ENCODE measurements at regions not wholly inside any gene's neighbourhood (a gene's known extent, or its start where the extent isn't known, plus 50 kb on each side); places are given as distances from the start of the nearest gene placed in this dataset.

- H3K27me3 ChIP-seq (ENCODE audit: control insufficient read depth in 2 of 2, insufficient read depth in 2 of 2, low read length in 2 of 2) = peaks cover 2 to 5% of the 10 kb centered on the region in 2 experiments; a peak in 2 of 5 replicates
- in situ Hi-C loops (cut with MboI) = loop anchor here (25.0 kb wide), 1 partner anchor 308 kb away; no protein-coding TSS in a partner anchor
- H3K9me3 ChIP-seq (replicated peaks; ENCODE audit: control insufficient read depth, insufficient read depth, low read depth, low read length) = no peaks in the 10 kb centered on the region
- ChIA-PET POLR2A (no interaction called here), CTCF (ENCODE audit: low intra/inter-chr PET ratio) (no interaction called here)
- no peaks in the 10 kb centered on the region for H3K79me2 ChIP-seq (ENCODE audit: control insufficient read depth, insufficient read depth, low read length)
- intact Hi-C loops (cut with micrococcal nuclease) = no loop called here
- H3K4me2 ChIP-seq (ENCODE audit: insufficient read depth, low read length) = no peak overlapping the region
- no TSS peak for BruUV-seq (replicated peaks)
- 0% methylated on average over 1 of the region's 1 CpG for WGBS (ENCODE audit: insufficient coverage, low coverage, missing lambda C conversion rate)
- no peaks in the 10 kb centered on the region for H3K36me3 ChIP-seq (ENCODE audit: control insufficient read depth, insufficient read depth, low read length)
- no peak overlapping the region for H3K27ac ChIP-seq (ENCODE audit: extremely low read depth, low read depth, low read length)
- no peaks in the 10 kb centered on the region for H4K20me1 ChIP-seq (replicated peaks; ENCODE audit: control insufficient read depth, insufficient read depth, low read length)
- no peak for TF ChIP-seq RBM34 (IDR thresholded peaks at IDR 0.05; ENCODE audit: borderline replicate concordance, insufficient read depth, low read length)
- no peak for TF ChIP-seq SMARCC2 (IDR thresholded peaks at IDR 0.05; ENCODE audit: low read depth)
- TF ChIP-seq MNT (conservative IDR thresholded peaks at IDR 0.05) = no peak
- no peak for TF ChIP-seq POLR3G (IDR thresholded peaks at IDR 0.05; ENCODE audit: extremely low read depth, insufficient read length, insufficient replicate concordance)
- TF ChIP-seq STAT5A (IDR thresholded peaks at IDR 0.05; ENCODE audit: borderline replicate concordance, low read length) = no peak
- no peak for TF ChIP-seq ZFX (CRISPR knock-in tag; IDR thresholded peaks at IDR 0.05)
- TF ChIP-seq HMBOX1 (IDR thresholded peaks at IDR 0.05) = no peak
- TF ChIP-seq RB1 (IDR thresholded peaks at IDR 0.05; ENCODE audit: low read depth) = no peak
- TF ChIP-seq MTA3 (IDR thresholded peaks at IDR 0.05; ENCODE audit: borderline replicate concordance) = no peak
- no peak for TF ChIP-seq ZNF696 (CRISPR knock-in tag; conservative IDR thresholded peaks at IDR 0.05)
- TF ChIP-seq FIP1L1 (IDR thresholded peaks at IDR 0.05; ENCODE audit: low read depth, low read length, poor library complexity, severe bottlenecking) = no peak
- TF ChIP-seq EGR1 (conservative IDR thresholded peaks at IDR 0.05) = no peak
- no peak for TF ChIP-seq SUPT5H (IDR thresholded peaks at IDR 0.05)
- TF ChIP-seq TCF7L2 (IDR thresholded peaks at IDR 0.05; ENCODE audit: low read depth, low read length) = no peak
- no peak for TF ChIP-seq FOXJ2 (tag; IDR thresholded peaks at IDR 0.05)
- no peak for TF ChIP-seq POLR2G (IDR thresholded peaks at IDR 0.05; ENCODE audit: low read depth, low read length)
- TF ChIP-seq GTF2F1 (IDR thresholded peaks at IDR 0.05; ENCODE audit: low read depth, low read length) = no peak
- no peak for TF ChIP-seq KAT8 (IDR thresholded peaks at IDR 0.05; ENCODE audit: low read depth)
- no peak for TF ChIP-seq SNAPC5 (CRISPR knock-in tag; IDR thresholded peaks at IDR 0.05)
- no peak for TF ChIP-seq ZNF217 (CRISPR knock-in tag; IDR thresholded peaks at IDR 0.05)
- peaks cover 0 to 4% of the 10 kb centered on the region in 2 experiments; a peak in 2 of 5 replicates for H3K4me1 ChIP-seq (replicated peaks in 1 of 2; ENCODE audit: control insufficient read depth in 2 of 2, insufficient read depth in 2 of 2, low read length in 2 of 2)
- H3K9me1 ChIP-seq (ENCODE audit: control insufficient read depth, insufficient read depth, low read length) = no peaks in the 10 kb centered on the region
- DNase-seq (ENCODE audit: extremely low read depth in 1 of 4, low spot score in 3 of 4) = no peak
- FAIRE-seq = no peak
- no peak overlapping the region for H2AFZ ChIP-seq (ENCODE audit: low read depth, low read length)
- H3K4me3 ChIP-seq = no peak overlapping the region
- H3K9ac ChIP-seq (ENCODE audit: insufficient read depth in 1 of 2, low read depth in 2 of 2, low read length in 2 of 2) = no peak overlapping the region
- no peak for ATAC-seq
Measured at GRCh38 chr2:134104754-134105153, 149.1 kb upstream of the MGAT5 start.
